ENCODE measurements at regions not wholly inside any gene's neighbourhood (a gene's known extent, or its start where the extent isn't known, plus 50 kb on each side); places are given as distances from the start of the nearest gene placed in this dataset.

DNA sequence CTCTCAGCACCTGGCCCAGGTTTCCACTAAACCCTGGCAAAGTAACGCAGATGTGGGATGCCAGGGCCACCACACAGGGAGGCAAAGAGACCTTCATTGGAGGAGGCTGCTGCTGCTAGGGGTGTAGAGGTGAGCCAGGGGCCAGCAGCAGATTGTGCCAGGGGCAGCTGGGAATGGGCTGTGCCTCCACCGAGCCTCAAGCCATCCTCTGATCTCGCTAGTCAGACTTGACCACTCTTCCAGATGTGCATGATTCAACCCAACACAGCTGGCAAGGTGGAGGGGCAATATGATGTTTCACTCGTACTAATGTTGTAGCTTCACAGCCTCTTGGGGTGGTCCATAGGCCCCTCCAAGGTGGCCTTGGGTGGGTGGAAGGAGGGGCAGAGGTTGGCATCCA lies 73.0 kb upstream of the MRPS6 start:
- no peak overlapping the region for H2BK15ac ChIP-seq (ENCODE audit: low read depth, low read length)
- Mint-ChIP-seq H3K36me3 (ENCODE audit: insufficient read depth in 1 of 3, low read depth in 3 of 3) (peaks cover 0 to 5% (median 2%) of the 10 kb centered on the region in 3 experiments; a peak in 3 of 7 replicates), H3K9me3 (peaks cover 6 to 7% of the 10 kb centered on the region in 2 experiments; a peak in 4 of 5 replicates), H3K4me1 (no peaks in the 10 kb centered on the region), H3K4me3 (no peak overlapping the region), H3K27me3 (ENCODE audit: low read depth) (peaks cover 5% of the 10 kb centered on the region; the same call in 1 of the 2 replicates), H3K27ac (no peak overlapping the region; a peak in 1 of 7 replicates)
- no peaks in the 10 kb centered on the region for H3K79me2 ChIP-seq (ENCODE audit: insufficient read depth, low read length)
- no peaks in the 10 kb centered on the region for H3K27me3 ChIP-seq (ENCODE audit: insufficient read depth, low read length)
- H3K23me2 ChIP-seq (ENCODE audit: insufficient read length, low read depth, low read length, poor library complexity, severe bottlenecking), result no peaks in the 10 kb centered on the region
- H2BK12ac ChIP-seq (ENCODE audit: insufficient read length, low read depth, low read length), result no peak overlapping the region
- no CpG with 5 or more reads among the region's 4 CpGs for WGBS (ENCODE audit: extremely low coverage, insufficient read length, low lambda C conversion rate)
- H3K14ac ChIP-seq (ENCODE audit: insufficient read depth, low read length), result 0 out of 2 replicates have a peak overlapping the region, but pooled peaks have one; percentile 36
- H3K9ac ChIP-seq (ENCODE audit: extremely low read depth, insufficient read length, low read length), result no peak overlapping the region
- TF ChIP-seq, protein P1, sequence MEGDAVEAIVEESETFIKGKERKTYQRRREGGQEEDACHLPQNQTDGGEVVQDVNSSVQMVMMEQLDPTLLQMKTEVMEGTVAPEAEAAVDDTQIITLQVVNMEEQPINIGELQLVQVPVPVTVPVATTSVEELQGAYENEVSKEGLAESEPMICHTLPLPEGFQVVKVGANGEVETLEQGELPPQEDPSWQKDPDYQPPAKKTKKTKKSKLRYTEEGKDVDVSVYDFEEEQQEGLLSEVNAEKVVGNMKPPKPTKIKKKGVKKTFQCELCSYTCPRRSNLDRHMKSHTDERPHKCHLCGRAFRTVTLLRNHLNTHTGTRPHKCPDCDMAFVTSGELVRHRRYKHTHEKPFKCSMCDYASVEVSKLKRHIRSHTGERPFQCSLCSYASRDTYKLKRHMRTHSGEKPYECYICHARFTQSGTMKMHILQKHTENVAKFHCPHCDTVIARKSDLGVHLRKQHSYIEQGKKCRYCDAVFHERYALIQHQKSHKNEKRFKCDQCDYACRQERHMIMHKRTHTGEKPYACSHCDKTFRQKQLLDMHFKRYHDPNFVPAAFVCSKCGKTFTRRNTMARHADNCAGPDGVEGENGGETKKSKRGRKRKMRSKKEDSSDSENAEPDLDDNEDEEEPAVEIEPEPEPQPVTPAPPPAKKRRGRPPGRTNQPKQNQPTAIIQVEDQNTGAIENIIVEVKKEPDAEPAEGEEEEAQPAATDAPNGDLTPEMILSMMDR (conservative IDR thresholded peaks at IDR 0.05), result no peak
- H3K9me3 ChIP-seq (ENCODE audit: control insufficient read depth, low read depth, low read length), result no peaks in the 10 kb centered on the region
- H4K8ac ChIP-seq (replicated peaks; ENCODE audit: insufficient read length, low read depth, low read length), result no peak overlapping the region
- no peak overlapping the region for H2BK20ac ChIP-seq (ENCODE audit: low read depth, low read length, poor library complexity, severe bottlenecking)
- no peak overlapping the region for H3K56ac ChIP-seq (ENCODE audit: insufficient read length, low read depth, low read length)
- no peak for DNase-seq
- H3T11ph ChIP-seq (ENCODE audit: low read length), result no peak overlapping the region
- no peak overlapping the region for H3K18ac ChIP-seq (ENCODE audit: insufficient read length, low read depth, low read length)
- no peak overlapping the region for H2AK5ac ChIP-seq (ENCODE audit: insufficient read length, low read length)
- H3K4me1 ChIP-seq (ENCODE audit: insufficient read depth, low read length), result no peaks in the 10 kb centered on the region
- no peak overlapping the region for H3K27ac ChIP-seq (ENCODE audit: insufficient read length, low read depth, low read length)
- no peak overlapping the region for H2AFZ ChIP-seq (ENCODE audit: low read length)
- H3K4me2 ChIP-seq (ENCODE audit: insufficient read depth, insufficient read length, low read length), result no peak overlapping the region
- H4K20me1 ChIP-seq (ENCODE audit: control insufficient read depth, insufficient read depth, insufficient read length), result no peaks in the 10 kb centered on the region
- no peak overlapping the region for H3K4ac ChIP-seq (ENCODE audit: low read depth, low read length)
- no peak overlapping the region for H2BK5ac ChIP-seq (ENCODE audit: insufficient read length, low read length)
- no peak overlapping the region for H3K23ac ChIP-seq (ENCODE audit: insufficient read length, low read depth, low read length)
- no peak overlapping the region for H4K5ac ChIP-seq (ENCODE audit: insufficient read length, low read depth, low read length)
- no peak overlapping the region for H2BK120ac ChIP-seq (ENCODE audit: low read depth, low read length, poor library complexity, severe bottlenecking)
- H3K79me1 ChIP-seq (ENCODE audit: insufficient read depth, low read depth, low read length, poor library complexity, severe bottlenecking), result no peaks in the 10 kb centered on the region
- H4K91ac ChIP-seq (ENCODE audit: insufficient read length, low read depth, low read length), result no peak overlapping the region
